ENCODE measurements at regions not wholly inside any gene's neighbourhood (a gene's known extent, or its start where the extent isn't known, plus 50 kb on each side); places are given as distances from the start of the nearest gene placed in this dataset.

DNA sequence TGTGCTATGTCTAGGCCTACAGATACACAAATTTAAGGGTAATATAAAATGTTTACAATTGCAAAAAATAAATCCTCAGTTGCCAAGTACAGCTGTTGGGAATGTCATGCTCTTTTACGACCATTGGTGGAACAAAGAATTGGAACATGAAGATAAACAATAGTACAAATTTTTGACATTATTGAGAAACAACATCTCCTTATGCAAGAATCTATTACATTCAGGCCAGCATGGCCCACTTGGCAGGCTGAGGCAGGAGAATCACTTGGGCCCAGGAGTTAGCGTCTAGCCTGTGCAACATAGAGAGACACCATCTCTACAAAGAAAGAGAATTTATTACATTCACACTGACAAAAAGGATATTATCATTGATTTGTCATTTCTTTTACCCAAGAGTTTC is 135.9 kb upstream of the NTF3 start:
- TF ChIP-seq, protein P1, sequence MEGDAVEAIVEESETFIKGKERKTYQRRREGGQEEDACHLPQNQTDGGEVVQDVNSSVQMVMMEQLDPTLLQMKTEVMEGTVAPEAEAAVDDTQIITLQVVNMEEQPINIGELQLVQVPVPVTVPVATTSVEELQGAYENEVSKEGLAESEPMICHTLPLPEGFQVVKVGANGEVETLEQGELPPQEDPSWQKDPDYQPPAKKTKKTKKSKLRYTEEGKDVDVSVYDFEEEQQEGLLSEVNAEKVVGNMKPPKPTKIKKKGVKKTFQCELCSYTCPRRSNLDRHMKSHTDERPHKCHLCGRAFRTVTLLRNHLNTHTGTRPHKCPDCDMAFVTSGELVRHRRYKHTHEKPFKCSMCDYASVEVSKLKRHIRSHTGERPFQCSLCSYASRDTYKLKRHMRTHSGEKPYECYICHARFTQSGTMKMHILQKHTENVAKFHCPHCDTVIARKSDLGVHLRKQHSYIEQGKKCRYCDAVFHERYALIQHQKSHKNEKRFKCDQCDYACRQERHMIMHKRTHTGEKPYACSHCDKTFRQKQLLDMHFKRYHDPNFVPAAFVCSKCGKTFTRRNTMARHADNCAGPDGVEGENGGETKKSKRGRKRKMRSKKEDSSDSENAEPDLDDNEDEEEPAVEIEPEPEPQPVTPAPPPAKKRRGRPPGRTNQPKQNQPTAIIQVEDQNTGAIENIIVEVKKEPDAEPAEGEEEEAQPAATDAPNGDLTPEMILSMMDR (IDR thresholded peaks at IDR 0.05): no peak
- no peak for TF ChIP-seq POLR2A (IDR thresholded peaks at IDR 0.05)
